Right lobe of liver (tissue), 4 donors: ENCODE measurements at regions not wholly inside any gene's neighbourhood (a gene's known extent, or its start where the extent isn't known, plus 50 kb on each side); places are given as distances from the start of the nearest gene placed in this dataset.

ENCODE experiments used
- POLR2A ChIP-seq: fragments of 450-650 bp; IDR thresholded peaks from one replicate; pipeline ENCODE4 v1.6.1; 2017; ENCODE audit warnings: antibody characterized with exemption, mild to moderate bottlenecking
- TF ChIP-seq, protein P1 (sequence below), 4 donors: fragments of 200-600 bp in 3 of 4; fragments of 450-650 bp in 1 of 4; IDR thresholded peaks; one replicate each; pipeline versions ENCODE4 v1.5.1 to v1.8.0; 2016 to 2022; ENCODE audit warnings: antibody characterized with exemption in 4 of 4, mild to moderate bottlenecking in 2 of 4
- donor health status: DM: no; HTN: no; CAD: no.
- donor health status: DM: no; HTN: no; CAD: no.
- donor health status: DM: no; HTN: yes; CAD: no.

DNA sequence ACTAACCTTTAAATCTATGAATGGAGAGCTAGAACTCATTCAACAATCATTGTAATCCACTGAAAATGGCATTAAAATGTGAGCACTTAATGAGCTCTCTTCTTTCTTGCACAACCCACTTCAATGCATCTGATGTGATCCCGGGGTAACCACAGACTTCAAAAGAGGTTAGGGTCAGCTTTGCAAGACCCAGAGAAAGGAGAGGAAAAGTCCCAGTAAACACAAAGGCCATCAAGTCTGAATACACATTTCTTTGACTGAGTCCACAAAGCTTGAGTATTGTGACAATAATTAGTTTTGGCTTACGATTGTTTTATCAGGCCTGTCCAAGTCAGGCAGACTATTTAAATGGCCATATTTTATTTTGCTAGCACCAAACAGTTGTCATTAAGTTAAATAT, 148.8 kb upstream of the ZNF608 start:
- TF ChIP-seq, protein P1, sequence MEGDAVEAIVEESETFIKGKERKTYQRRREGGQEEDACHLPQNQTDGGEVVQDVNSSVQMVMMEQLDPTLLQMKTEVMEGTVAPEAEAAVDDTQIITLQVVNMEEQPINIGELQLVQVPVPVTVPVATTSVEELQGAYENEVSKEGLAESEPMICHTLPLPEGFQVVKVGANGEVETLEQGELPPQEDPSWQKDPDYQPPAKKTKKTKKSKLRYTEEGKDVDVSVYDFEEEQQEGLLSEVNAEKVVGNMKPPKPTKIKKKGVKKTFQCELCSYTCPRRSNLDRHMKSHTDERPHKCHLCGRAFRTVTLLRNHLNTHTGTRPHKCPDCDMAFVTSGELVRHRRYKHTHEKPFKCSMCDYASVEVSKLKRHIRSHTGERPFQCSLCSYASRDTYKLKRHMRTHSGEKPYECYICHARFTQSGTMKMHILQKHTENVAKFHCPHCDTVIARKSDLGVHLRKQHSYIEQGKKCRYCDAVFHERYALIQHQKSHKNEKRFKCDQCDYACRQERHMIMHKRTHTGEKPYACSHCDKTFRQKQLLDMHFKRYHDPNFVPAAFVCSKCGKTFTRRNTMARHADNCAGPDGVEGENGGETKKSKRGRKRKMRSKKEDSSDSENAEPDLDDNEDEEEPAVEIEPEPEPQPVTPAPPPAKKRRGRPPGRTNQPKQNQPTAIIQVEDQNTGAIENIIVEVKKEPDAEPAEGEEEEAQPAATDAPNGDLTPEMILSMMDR (IDR thresholded peaks at IDR 0.05) = no peak
- TF ChIP-seq POLR2A = no peak
